ENCODE measurements at regions not wholly inside any gene's neighbourhood (a gene's known extent, or its start where the extent isn't known, plus 50 kb on each side); places are given as distances from the start of the nearest gene placed in this dataset.

- 66% methylated on average over 2 of the region's 2 CpGs for WGBS
- DNase-seq (ENCODE audit: low spot score) = no peak
- TF ChIP-seq HNF4A (conservative IDR thresholded peaks at IDR 0.05) (no peak), RXRA (IDR thresholded peaks at IDR 0.05) (no peak)
- Histone ChIP-seq H3K4me1 (ENCODE audit: control insufficient read depth in 4 of 4, insufficient read depth in 4 of 4, low read length in 3 of 4) (no peaks in the 10 kb centered on the region), H3K27ac (ENCODE audit: low read depth in 1 of 2, low read length in 2 of 2) (no peak overlapping the region), H3K9me3 (ENCODE audit: control insufficient read depth in 4 of 4, low read length in 3 of 4) (no peaks in the 10 kb centered on the region), H3K36me3 (ENCODE audit: control insufficient read depth in 4 of 4, insufficient read depth in 3 of 4, low read depth in 1 of 4, low read length in 3 of 4) (no peaks in the 10 kb centered on the region), H3K4me3 (ENCODE audit: low read depth in 1 of 3, low read length in 3 of 3) (no peak overlapping the region), H3K27me3 (ENCODE audit: control insufficient read depth in 4 of 4, insufficient read depth in 4 of 4, low read length in 3 of 4) (no peaks in the 10 kb centered on the region), H3K9ac (ENCODE audit: low read depth in 1 of 2, low read length in 2 of 2) (no peak overlapping the region)
Observed at GRCh38 chr5:124264499-124264898, 481.9 kb downstream of the ZNF608 start.

- TF ChIP-seq REST (IDR thresholded peaks at IDR 0.05) (no peak), HNF4G (IDR thresholded peaks at IDR 0.05) (no peak), HNF4A (conservative IDR thresholded peaks at IDR 0.05) (no peak), RAD21 (IDR thresholded peaks at IDR 0.05) (no peak), YY1 (IDR thresholded peaks at IDR 0.05) (no peak), GABPA (IDR thresholded peaks at IDR 0.05 in 1 of 2, conservative IDR thresholded peaks at IDR 0.05 in 1 of 2) (no peak), FOXA2 (IDR thresholded peaks at IDR 0.05) (no peak), MAX (IDR thresholded peaks at IDR 0.05) (no peak), NR2F2 (IDR thresholded peaks at IDR 0.05) (no peak), RXRA (IDR thresholded peaks at IDR 0.05) (no peak), CTCF (IDR thresholded peaks at IDR 0.05; ENCODE audit: low read depth, low read length, missing input control) (no peak), FOXA1 (IDR thresholded peaks at IDR 0.05) (no peak), TAF1 (conservative IDR thresholded peaks at IDR 0.05) (no peak), ATF3 (IDR thresholded peaks at IDR 0.05) (no peak)
- no peak for DNase-seq (ENCODE audit: low spot score)
- no peak overlapping the region for H3K9ac ChIP-seq (ENCODE audit: low read depth in 1 of 2, low read length in 2 of 2)
Observed at GRCh38 chr5:124263680-124264491, 482.6 kb downstream of the ZNF608 start.

More at GRCh38 chr5:124263680-124264491, 482.6 kb downstream of the ZNF608 start:
- H3K4me1 ChIP-seq (ENCODE audit: control insufficient read depth in 4 of 4, insufficient read depth in 4 of 4, low read length in 3 of 4) = no peaks in the 10 kb centered on the region
- WGBS = 66% methylated on average over 6 of the region's 6 CpGs
- no peak overlapping the region for H3K4me3 ChIP-seq (ENCODE audit: low read depth in 1 of 3, low read length in 3 of 3)
- H3K9me3 ChIP-seq (ENCODE audit: control insufficient read depth in 4 of 4, low read length in 3 of 4) = no peaks in the 10 kb centered on the region
- H3K27ac ChIP-seq (ENCODE audit: low read depth in 1 of 2, low read length in 2 of 2) = no peak overlapping the region
- no peaks in the 10 kb centered on the region for H3K27me3 ChIP-seq (ENCODE audit: control insufficient read depth in 4 of 4, insufficient read depth in 4 of 4, low read length in 3 of 4)
- H3K36me3 ChIP-seq (ENCODE audit: control insufficient read depth in 4 of 4, insufficient read depth in 3 of 4, low read depth in 1 of 4, low read length in 3 of 4) = no peaks in the 10 kb centered on the region
